HG02840 (cell line): ENCODE measurements at regions not wholly inside any gene's neighbourhood (a gene's known extent, or its start where the extent isn't known, plus 50 kb on each side); places are given as distances from the start of the nearest gene placed in this dataset.
"Not testable (repeated sequence)": the region's sequence is repeated elsewhere in the genome, so short reads cannot be mapped to it uniquely, and the experiment has no call there.

ENCODE experiments used
- ATAC-seq: cut with Tn5 transposase; IDR thresholded peaks from one replicate; pipeline ENCODE4 v1.9.1; 2021; ENCODE audit warnings: mild to moderate bottlenecking, moderate library complexity, moderate number of reproducible peaks; ENCODE audit not compliant: unreplicated experiment, low FRiP score

- ATAC-seq, result no peak
These were observed 1039.8 kb upstream of the SEMA6A start for GRCh38 chr5:117614408-117614807.

- no peak for ATAC-seq
These were observed 1030.2 kb upstream of the SEMA6A start for GRCh38 chr5:117604845-117605244.

DNA sequence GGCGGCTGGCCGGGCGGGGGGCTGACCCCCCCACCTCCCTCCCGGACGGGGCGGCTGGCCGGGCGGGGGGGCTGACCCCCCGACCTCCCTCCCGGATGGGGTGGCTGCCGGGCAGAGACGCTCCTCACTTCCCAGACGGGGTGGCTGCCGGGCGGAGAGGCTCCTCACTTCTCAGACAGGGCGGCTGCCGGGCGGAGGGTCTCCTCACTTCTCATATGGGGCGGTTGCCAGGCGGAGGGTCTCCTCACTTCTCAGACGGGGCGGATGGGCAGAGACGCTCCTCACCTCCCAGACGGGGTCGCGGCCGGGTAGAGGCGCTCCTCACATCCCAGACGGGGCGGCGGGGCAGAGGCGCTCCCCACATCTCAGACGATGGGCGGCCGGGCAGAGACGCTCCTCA, 1025.2 kb upstream of the SEMA6A start:
- not testable (repeated sequence) for ATAC-seq

DNA sequence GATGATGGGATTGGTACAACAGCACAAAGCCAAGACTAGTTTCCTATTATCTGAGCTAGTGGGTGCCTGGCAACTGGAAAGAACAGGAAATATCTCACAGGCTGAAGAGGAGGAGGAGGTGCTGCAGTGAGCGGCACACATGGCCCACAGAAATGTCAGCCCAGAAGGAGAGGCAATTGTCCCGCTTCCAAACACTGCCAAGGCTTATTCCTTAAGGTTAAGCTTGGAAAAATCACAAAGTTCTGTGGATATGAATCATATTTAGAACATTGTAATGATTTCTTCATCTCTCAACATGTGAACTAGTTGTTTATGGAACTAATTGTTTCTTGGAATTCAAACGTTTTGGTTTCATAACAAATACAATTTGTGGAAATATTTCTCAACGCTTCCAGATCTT, 1019.5 kb upstream of the SEMA6A start:
- no peak for ATAC-seq

DNA sequence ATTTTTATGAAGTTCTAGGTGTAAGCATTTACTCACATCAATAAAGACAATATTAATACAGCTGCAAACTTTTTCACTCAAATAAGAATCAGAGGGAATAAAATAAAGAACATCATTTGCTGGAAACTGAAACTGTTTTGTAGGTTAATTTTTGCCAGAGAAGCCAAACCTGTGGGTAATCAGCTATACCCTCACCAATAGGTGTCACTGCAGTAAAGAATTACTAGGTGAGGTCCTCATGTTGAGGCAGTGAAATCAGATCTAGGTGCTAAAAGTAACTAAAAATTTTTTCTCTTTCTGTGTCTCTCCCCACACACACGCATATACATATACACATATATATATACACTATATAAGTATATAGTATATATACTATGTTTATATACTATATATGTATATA, 1016.3 kb upstream of the SEMA6A start:
- no peak for ATAC-seq

GRCh38 chr5:117588611-117589010, 1014.0 kb upstream of the SEMA6A start:
- no peak for ATAC-seq

DNA sequence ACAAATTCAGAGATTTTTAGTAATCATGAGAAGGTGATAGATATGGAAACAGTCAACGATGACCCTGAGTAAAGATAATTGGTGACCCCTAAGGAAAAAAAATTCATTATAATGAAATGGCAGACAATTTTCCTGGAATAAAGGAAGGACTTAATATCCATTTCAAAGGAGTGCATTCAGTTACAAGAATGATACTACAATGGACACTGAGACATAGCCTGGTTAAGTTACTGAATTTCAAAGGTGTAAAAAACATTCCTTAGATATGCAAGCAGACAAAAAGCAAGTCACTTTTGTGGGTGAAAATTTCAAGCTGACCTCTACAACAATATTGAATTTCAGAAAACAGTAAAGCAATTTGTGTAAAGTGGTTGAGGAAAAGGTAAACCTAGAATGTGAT, 1012.5 kb upstream of the SEMA6A start:
- ATAC-seq, result no peak

DNA sequence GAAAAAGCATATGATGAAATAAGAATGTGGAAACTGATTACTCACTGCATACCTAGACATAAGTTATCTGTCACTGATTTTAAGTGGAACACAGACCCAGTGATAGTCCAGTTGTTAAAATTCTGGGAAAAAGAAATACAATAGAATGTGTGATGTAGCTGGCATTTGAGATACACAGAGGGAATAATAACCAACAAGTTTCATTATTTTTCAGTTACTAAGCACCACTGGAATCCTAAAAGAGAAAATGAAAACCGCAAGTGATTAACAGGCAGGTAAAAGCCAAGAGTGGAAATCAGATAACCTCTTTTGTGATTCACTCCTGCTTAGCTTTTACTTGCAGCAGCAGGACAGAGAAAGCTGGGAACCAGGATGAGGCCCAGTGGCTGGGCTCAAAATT, 994.0 kb upstream of the SEMA6A start:
- no peak for ATAC-seq

- ATAC-seq, result no peak
These were observed 993.5 kb upstream of the SEMA6A start for GRCh38 chr5:117568126-117568525.

DNA sequence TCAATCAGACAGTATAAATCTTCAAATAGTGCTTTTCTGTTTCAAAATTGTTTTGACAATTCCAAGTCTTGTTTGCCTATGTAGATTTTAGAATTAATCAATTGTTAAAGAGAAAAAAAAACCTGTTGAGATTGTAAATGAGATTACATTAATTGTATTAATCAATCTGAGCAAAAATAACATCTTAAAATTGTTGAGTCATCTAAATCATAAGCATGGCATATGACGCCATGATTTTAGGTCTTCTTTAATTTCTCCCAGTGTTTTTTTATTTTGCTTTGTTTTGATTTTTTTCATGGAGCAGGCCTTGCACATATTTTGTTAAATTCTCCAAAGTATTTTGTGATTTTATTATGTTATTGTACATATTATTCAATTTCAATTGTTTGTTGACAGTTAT, 988.0 kb upstream of the SEMA6A start:
- no peak for ATAC-seq

DNA sequence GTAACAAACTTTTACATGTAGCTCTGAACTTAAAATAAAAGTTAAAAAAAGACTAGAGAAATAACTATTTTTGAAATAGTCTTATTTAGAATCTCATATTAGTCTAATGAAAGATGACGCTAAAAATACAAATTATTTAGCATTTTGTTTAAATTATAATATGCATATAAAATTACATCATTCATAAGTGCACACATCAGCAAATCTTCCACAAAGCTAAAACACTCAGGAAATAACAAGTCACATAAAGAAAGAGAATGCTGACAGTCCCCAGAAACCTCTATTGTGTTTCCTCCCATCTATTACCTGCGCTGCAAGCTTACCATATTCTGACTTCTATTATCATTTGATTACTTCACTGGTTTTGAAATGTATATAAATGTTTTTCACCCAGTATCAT, 986.9 kb upstream of the SEMA6A start:
- ATAC-seq, result no peak

DNA sequence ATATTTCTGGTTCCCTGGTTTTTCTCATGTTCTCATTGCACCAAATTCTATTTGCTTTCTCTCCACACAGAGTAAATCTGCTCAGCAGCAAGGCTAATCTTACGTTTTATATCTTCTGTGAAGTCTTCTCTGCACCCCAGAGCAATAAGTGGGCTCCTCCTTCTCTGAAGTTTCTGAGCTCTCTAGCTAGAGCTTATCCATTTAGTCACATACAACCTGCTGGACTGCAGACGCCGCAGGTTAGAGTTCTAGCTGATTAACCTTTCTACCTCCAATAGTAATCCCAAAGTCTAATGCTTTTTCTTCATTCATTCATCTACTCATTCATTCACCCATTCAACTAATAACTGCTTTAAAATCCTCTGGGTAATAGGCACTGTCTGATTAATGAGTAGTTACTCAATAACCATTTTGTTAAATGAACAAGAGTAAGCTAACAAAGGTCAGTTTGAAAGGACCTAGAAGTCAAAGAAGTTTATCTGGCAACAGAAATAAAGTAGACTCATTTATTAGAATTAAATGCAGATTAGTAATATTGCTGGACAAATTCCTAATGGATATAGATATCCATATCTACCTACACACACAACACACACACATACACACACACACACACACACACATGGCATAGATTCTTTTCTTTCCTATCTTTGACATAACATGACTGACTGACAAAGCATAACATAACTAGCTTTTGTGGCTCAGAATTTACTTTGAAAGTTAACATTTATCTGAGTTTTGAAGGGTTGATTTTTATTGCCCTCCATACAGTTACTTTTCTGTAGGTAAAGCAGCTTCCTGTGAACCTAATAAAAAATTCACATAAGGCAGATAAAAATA, 984.6 kb upstream of the SEMA6A start:
- no peak for ATAC-seq

- no peak for ATAC-seq
These were observed 976.6 kb upstream of the SEMA6A start for GRCh38 chr5:117551236-117551635.

DNA sequence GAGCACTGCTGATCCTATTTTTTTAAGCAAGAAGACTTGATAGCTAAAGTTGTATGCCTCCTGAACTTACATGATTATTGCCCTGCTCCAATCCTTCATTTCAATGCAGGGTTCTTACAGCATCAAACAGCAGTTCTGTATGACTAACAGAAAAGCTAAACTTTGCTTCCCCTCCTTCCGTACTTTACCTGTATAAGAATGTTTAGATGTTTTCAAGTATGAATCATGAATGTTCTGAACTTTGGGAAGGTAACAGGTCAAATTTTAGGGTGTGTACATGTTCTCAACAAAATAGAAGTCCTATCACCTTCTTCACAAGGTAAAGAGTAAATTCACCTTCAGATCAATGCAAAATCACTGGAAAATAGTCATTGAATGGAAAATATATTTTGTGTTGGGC, 972.6 kb upstream of the SEMA6A start:
- ATAC-seq, result no peak

DNA sequence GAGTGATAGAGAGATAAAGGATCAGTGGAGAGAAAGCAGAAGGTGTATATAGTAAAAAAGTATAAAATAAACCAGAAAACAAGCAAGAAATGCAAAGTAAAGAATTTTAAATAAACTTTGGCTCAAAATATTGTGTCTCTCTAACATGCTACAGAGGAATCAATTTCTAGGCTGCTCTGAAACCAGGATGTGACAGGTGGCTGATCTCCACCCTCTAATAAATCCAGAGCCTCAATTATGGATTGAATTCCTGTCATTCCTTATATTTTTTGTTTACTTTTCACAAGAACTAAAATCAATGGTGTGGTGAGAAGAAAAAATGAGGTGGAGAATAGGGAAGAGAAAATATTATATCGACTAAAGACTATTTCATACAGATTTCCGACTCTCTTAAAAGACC, 965.1 kb upstream of the SEMA6A start:
- no peak for ATAC-seq

- no peak for ATAC-seq
These were observed 959.2 kb upstream of the SEMA6A start for GRCh38 chr5:117533792-117534191.

DNA sequence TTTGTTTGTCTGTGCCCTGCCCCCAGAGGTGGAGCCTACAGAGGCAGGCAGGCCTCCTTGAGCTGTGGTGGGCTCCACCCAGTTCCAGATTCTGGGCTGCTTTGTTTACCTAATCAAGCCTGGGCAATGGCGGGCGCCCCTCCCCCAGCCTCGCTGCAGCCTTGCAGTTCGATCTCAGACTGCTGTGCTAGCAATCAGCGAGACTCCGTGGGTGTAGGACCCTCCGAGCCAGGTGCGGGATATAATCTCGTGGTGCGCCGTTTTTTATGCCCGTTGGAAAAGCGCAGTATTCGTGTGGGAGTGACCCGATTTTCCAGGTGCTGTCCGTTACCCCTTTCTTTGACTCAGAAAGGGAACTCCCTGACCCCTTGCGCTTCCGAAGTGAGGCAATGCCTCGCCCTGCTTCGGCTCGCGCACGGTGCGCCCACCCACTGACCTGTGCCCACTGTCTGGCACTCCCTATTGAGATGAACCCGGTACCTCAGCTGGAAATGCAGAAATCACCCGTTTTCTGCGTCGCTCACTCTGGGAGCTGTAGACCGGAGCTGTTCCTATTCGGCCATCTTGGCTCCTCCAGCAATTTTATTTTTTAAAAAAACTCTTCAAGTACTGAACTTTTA, 958.5 kb upstream of the SEMA6A start:
- ATAC-seq, result not testable (repeated sequence)

DNA sequence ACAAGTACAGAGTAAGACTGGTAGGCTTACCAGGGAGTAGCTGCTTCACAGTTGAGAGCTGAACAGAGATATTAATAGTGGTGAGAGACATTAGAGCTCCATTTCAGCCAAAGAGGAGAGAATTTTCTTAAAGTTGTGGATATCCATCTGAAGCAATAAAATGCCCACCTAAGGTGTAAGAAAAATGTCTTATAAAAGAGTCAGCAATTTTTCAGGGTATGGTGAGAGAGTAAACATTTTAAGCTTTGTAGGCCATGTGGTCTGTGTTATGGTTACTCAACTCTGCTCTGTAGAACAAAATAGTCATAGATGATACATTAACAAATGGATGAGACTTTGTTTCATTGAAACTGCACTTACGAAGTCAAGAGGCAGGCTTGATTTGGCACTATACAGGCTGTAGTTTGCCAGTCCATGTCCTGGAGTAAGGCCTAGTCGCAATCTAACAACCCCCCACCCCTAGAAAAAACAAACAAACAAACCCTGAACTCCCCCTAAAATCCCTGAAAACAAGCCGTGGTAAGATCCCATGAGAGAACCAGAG, 945.4 kb upstream of the SEMA6A start:
- ATAC-seq, result no peak

DNA sequence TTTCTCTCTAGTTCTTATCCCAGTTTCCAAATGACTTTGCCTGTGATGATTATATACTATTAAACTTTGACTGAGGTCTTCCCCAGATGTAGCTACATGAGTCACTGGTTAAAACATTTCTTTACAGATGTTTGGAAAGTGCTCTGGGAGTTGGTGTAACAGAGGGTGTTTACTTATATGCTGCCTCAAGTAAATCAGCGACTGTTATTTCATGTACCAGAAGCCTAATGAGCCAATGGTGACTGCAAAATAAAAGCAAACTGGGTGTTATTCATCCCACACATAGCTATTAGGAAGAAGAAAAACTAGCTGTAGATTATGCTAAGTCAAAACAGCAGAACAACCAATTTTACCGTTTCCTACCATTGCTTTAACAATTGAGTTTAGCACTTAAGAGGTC, 929.7 kb upstream of the SEMA6A start:
- ATAC-seq, result no peak

DNA sequence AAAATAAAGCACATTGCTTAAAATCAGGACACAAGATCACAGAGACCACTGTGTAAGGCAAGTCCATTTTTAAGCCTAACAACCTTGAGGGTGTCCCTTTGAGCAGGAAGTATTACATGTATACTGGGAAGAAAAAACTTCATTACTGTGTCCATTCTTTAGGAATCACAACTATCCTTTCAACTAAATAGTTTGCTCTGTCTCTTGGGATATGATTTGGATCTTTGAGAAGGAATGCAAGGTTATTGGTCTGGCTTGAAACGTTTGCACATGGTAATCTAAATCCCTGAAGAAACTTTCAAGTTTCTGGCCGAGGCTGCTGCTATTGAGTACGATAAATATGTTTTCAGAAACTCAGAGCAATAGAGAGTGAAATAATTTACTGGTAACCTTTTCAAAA, 923.0 kb upstream of the SEMA6A start:
- no peak for ATAC-seq

DNA sequence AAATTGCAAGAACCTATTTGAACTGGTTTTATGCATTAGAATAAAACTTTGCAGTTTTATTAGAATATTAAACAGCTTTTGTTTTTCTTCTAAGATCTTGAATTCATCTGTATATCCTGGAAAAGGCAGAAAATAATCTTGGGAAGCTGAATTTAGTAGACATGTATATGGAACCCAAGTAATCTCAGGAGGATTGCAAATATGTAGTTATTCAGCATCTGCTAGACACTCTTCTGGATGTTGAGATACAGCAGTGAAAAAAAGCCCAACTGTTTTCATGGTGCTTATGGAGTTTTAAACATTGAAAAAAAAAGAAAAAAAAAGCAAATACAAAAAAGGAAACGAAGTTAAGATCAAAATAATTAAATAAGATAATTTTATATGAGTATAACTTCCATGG, 922.2 kb upstream of the SEMA6A start:
- no peak for ATAC-seq

DNA sequence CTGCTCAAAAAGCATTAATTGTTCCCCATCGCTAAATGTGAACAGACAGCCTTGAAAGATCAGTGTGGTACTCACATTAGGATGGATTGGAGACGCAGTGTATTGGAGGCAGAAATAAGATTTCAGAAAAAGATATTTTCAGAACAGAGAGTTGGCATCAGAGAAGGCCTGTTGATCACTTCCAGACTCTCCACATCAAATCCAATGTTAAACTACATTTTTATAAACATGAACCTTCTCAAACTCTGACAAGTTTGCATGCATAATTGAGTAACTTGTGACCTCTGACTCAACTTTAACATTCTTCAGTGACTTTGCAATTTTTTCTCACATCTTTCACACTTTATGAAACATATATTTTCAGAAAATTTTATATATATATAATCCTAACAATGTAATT, 919.6 kb upstream of the SEMA6A start:
- ATAC-seq, result no peak
